ENCODE measurements at regions not wholly inside any gene's neighbourhood (a gene's known extent, or its start where the extent isn't known, plus 50 kb on each side); places are given as distances from the start of the nearest gene placed in this dataset.

- TF ChIP-seq CTCF (conservative IDR thresholded peaks at IDR 0.05; ENCODE audit: low read length) (no peak), EZH2phosphoT487 (IDR thresholded peaks at IDR 0.05; ENCODE audit: borderline replicate concordance) (no peak)
Measured at GRCh38 chr3:61340931-61341461, 89.7 kb upstream of the FHIT start.
